NCI-H146 treated with DMSO at 0.1 percent for 48 hours (cell line): ENCODE measurements at regions not wholly inside any gene's neighbourhood (a gene's known extent, or its start where the extent isn't known, plus 50 kb on each side); places are given as distances from the start of the nearest gene placed in this dataset.
"Not testable (repeated sequence)": the region's sequence is repeated elsewhere in the genome, so short reads cannot be mapped to it uniquely, and the experiment has no call there.

Experiments used
- DNase-seq: peaks from one replicate; lab custom pipeline; 2025; ENCODE audit not compliant: unreplicated experiment; lab: John Stamatoyannopoulos, UW

GRCh38 chr5:40453689-40454088 lies 226.0 kb upstream of the PTGER4 start:
- DNase-seq, result no peak

GRCh38 chr5:40452874-40453624 lies 226.7 kb upstream of the PTGER4 start:
- DNase-seq, result no peak

- no peak for DNase-seq
These were observed 232.3 kb upstream of the PTGER4 start for GRCh38 chr5:40447438-40447837.

- DNase-seq, result no peak
These were observed 232.8 kb upstream of the PTGER4 start for GRCh38 chr5:40446910-40447309.

- DNase-seq, result no peak
These were observed 237.4 kb upstream of the PTGER4 start for GRCh38 chr5:40442346-40442745.

GRCh38 chr5:40441733-40442132 lies 238.0 kb upstream of the PTGER4 start:
- no peak for DNase-seq

- no peak for DNase-seq
These were observed 239.0 kb upstream of the PTGER4 start for GRCh38 chr5:40440746-40441145.

GRCh38 chr5:40439103-40439502 lies 240.6 kb upstream of the PTGER4 start:
- not testable (repeated sequence) for DNase-seq

GRCh38 chr5:40438646-40439045 lies 241.1 kb upstream of the PTGER4 start:
- not testable (repeated sequence) for DNase-seq

- DNase-seq, result no peak
These were observed 242.3 kb upstream of the PTGER4 start for GRCh38 chr5:40437452-40437861.

- no peak for DNase-seq
These were observed 243.0 kb upstream of the PTGER4 start for GRCh38 chr5:40436535-40437237.

- not testable (repeated sequence) for DNase-seq
These were observed 244.0 kb upstream of the PTGER4 start for GRCh38 chr5:40435706-40436105.

GRCh38 chr5:40432836-40433235 lies 246.9 kb upstream of the PTGER4 start:
- DNase-seq, result no peak

GRCh38 chr5:40431734-40432133 lies 248.0 kb upstream of the PTGER4 start:
- no peak for DNase-seq

- no peak for DNase-seq
These were observed 249.5 kb upstream of the PTGER4 start for GRCh38 chr5:40430101-40430710.

GRCh38 chr5:40429258-40430100 lies 250.2 kb upstream of the PTGER4 start:
- DNase-seq, result no peak

- DNase-seq, result no peak
These were observed 250.9 kb upstream of the PTGER4 start for GRCh38 chr5:40428815-40429214.

- no peak for DNase-seq
These were observed 251.6 kb upstream of the PTGER4 start for GRCh38 chr5:40428126-40428525.

GRCh38 chr5:40417046-40417810 lies 262.5 kb upstream of the PTGER4 start:
- DNase-seq, result not testable (repeated sequence)

- DNase-seq, result no peak
These were observed 263.1 kb upstream of the PTGER4 start for GRCh38 chr5:40416588-40416987.
